ENCODE measurements at regions not wholly inside any gene's neighbourhood (a gene's known extent, or its start where the extent isn't known, plus 50 kb on each side); places are given as distances from the start of the nearest gene placed in this dataset.

DNA sequence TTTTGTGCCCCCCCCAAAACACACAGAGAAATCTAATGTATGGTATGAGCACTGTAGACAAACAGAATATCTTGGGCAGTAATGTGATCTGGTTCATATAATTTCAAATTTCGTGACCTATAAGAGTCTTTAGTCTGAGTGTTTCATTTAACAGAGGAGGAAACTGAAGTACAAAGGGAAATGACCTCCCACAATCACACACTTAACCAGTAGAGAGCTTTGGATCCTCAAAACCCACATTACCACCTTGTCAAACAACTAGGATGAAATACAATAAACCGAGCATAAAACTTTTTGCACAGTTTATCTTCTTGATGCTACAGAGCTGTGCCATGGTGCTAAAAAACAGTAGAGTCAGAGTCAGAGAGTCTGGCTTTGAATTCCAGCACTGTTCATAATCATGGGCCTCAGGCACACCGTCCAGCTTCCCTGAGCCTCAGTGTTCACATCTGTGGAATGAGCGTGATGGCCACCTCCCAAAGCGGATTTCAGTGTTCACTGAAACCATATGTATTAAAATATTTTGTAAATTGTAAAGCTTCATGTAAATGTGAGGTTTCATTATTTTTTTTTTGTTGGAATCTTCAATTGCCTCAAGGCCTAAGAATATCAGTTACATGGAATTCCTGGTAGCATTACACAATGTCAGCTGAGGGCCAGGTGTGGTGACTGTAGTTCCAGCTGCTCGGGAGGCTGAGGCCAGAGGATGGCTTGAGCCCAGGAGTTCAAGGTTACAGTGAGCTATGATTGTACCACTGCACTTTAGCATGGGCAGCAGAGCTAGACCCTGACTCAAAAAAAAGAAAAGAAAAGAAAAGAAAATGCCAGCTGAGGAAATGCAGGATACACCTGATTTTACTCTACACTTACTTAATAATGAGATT, 126.4 kb upstream of the FRY start:
- H2AFZ ChIP-seq (ENCODE audit: low read depth, low read length), result no peak overlapping the region
- no peak overlapping the region for H3K9ac ChIP-seq (ENCODE audit: low read depth, low read length)
- no peak overlapping the region for H3K4me2 ChIP-seq (ENCODE audit: insufficient read depth, low read length)
- DNase-seq (no peak), ATAC-seq (ENCODE audit: insufficient read depth, low read depth) (no peak)
- no peak for TF ChIP-seq CTCF (IDR thresholded peaks at IDR 0.05; ENCODE audit: borderline replicate concordance, extremely low read depth, low read length, poor library complexity, severe bottlenecking)
- TF ChIP-seq EZH2 (IDR thresholded peaks at IDR 0.05; ENCODE audit: borderline replicate concordance, low read depth, low read length, severe bottlenecking), result no peak
- no peaks in the 10 kb centered on the region for H3K36me3 ChIP-seq (ENCODE audit: insufficient read depth, low read length)
- no peak overlapping the region for H3K27ac ChIP-seq (ENCODE audit: low read length)
- H3K79me2 ChIP-seq (ENCODE audit: insufficient read depth, low read length), result no peaks in the 10 kb centered on the region
- H3K27me3 ChIP-seq (ENCODE audit: insufficient read depth, low read length, poor library complexity), result peaks cover 7% of the 10 kb centered on the region
- no peak overlapping the region for H3K4me3 ChIP-seq (ENCODE audit: low read depth in 1 of 2, low read length in 2 of 2)
- H3K9me3 ChIP-seq (ENCODE audit: insufficient read depth, low read length, severe bottlenecking), result no peaks in the 10 kb centered on the region
- H3K4me1 ChIP-seq (ENCODE audit: insufficient read depth, low read length), result no peaks in the 10 kb centered on the region
- H4K20me1 ChIP-seq (ENCODE audit: insufficient read depth, low read length), result no peaks in the 10 kb centered on the region; the same call in 1 of the 2 replicates

- H2AFZ ChIP-seq (ENCODE audit: low read depth, low read length), result no peak overlapping the region
- H3K9ac ChIP-seq (ENCODE audit: low read depth, low read length), result no peak overlapping the region
- H3K4me2 ChIP-seq (ENCODE audit: insufficient read depth, low read length), result no peak overlapping the region
- no peaks in the 10 kb centered on the region for H3K4me1 ChIP-seq (ENCODE audit: insufficient read depth, low read length)
- H3K27ac ChIP-seq (ENCODE audit: low read length), result no peak overlapping the region
- ATAC-seq (ENCODE audit: insufficient read depth, low read depth) (no peak), DNase-seq (no peak)
- H3K27me3 ChIP-seq (ENCODE audit: insufficient read depth, low read length, poor library complexity), result peaks cover 3% of the 10 kb centered on the region
- no peaks in the 10 kb centered on the region for H3K36me3 ChIP-seq (ENCODE audit: insufficient read depth, low read length)
- TF ChIP-seq EZH2 (IDR thresholded peaks at IDR 0.05; ENCODE audit: borderline replicate concordance, low read depth, low read length, severe bottlenecking), result no peak
- TF ChIP-seq CTCF (IDR thresholded peaks at IDR 0.05; ENCODE audit: borderline replicate concordance, extremely low read depth, low read length, poor library complexity, severe bottlenecking), result no peak
- no peaks in the 10 kb centered on the region for H4K20me1 ChIP-seq (ENCODE audit: insufficient read depth, low read length)
- H3K9me3 ChIP-seq (ENCODE audit: insufficient read depth, low read length, severe bottlenecking), result no peaks in the 10 kb centered on the region
- no peak overlapping the region for H3K4me3 ChIP-seq (ENCODE audit: low read depth in 1 of 2, low read length in 2 of 2)
- no peaks in the 10 kb centered on the region for H3K79me2 ChIP-seq (ENCODE audit: insufficient read depth, low read length)
Observed at GRCh38 chr13:31905961-31906360, 125.6 kb upstream of the FRY start.

DNA sequence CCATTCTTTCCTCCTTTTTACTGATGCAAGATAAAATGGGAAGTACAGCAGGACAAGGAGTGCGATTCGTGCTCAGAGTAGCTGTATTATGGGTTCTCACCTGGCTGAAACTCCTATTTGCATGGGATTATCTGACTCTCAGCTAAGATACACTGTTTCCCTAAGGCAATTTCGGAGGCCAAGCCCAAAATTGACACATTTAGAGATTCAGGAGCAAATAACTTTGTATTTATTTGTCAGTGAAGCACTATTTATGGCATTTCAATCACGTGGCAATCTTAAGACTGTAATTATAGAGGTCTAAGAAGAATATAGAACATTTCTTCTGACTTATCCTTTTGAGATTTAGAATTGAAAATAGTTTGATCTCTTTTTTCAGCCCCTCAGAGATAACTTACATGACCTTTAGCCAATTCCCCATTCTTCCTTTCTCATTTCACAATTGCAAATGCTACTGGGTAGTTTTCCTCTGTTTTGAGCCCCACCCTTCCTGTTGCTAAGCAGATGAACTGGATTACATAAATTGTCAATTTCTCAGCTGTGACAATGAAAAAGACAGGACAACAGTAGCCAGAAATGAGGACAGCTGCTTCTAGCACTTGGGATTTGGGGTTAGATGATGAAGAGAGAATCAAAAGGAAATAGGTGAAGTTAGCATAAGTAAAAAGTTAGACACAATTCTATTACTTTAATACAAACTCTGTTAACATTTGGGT, 122.7 kb upstream of the FRY start:
- no peak for ATAC-seq (ENCODE audit: insufficient read depth, low read depth)
- no peak overlapping the region for H3K27ac ChIP-seq (ENCODE audit: low read length)
- no peak for TF ChIP-seq CTCF (IDR thresholded peaks at IDR 0.05; ENCODE audit: borderline replicate concordance, extremely low read depth, low read length, poor library complexity, severe bottlenecking)
- TF ChIP-seq EZH2 (IDR thresholded peaks at IDR 0.05; ENCODE audit: borderline replicate concordance, low read depth, low read length, severe bottlenecking), result no peak
- no peaks in the 10 kb centered on the region for H3K79me2 ChIP-seq (ENCODE audit: insufficient read depth, low read length)
- no peak overlapping the region for H2AFZ ChIP-seq (ENCODE audit: low read depth, low read length)
- no peaks in the 10 kb centered on the region for H3K4me1 ChIP-seq (ENCODE audit: insufficient read depth, low read length)
- peaks cover 2% of the 10 kb centered on the region for H3K27me3 ChIP-seq (ENCODE audit: insufficient read depth, low read length, poor library complexity)
- no peaks in the 10 kb centered on the region for H3K36me3 ChIP-seq (ENCODE audit: insufficient read depth, low read length)
- no peaks in the 10 kb centered on the region for H3K9me3 ChIP-seq (ENCODE audit: insufficient read depth, low read length, severe bottlenecking)
- DNase-seq, result no peak
- H4K20me1 ChIP-seq (ENCODE audit: insufficient read depth, low read length), result no peaks in the 10 kb centered on the region
- no peak overlapping the region for H3K9ac ChIP-seq (ENCODE audit: low read depth, low read length)
- no peak overlapping the region for H3K4me3 ChIP-seq (ENCODE audit: low read depth in 1 of 2, low read length in 2 of 2)
- H3K4me2 ChIP-seq (ENCODE audit: insufficient read depth, low read length), result no peak overlapping the region

Measured in DND-41 (cell line).